ENCODE measurements at regions not wholly inside any gene's neighbourhood (a gene's known extent, or its start where the extent isn't known, plus 50 kb on each side); places are given as distances from the start of the nearest gene placed in this dataset.

GRCh38 chr3:193778676-193779075 is 185.7 kb downstream of the OPA1 start:
- Histone ChIP-seq H3K4me3 (ENCODE audit: low read depth in 1 of 2, low read length in 2 of 2) (no peak overlapping the region), H3K4me2 (ENCODE audit: insufficient read depth, low read length) (no peak overlapping the region)
- TF ChIP-seq, protein P1, sequence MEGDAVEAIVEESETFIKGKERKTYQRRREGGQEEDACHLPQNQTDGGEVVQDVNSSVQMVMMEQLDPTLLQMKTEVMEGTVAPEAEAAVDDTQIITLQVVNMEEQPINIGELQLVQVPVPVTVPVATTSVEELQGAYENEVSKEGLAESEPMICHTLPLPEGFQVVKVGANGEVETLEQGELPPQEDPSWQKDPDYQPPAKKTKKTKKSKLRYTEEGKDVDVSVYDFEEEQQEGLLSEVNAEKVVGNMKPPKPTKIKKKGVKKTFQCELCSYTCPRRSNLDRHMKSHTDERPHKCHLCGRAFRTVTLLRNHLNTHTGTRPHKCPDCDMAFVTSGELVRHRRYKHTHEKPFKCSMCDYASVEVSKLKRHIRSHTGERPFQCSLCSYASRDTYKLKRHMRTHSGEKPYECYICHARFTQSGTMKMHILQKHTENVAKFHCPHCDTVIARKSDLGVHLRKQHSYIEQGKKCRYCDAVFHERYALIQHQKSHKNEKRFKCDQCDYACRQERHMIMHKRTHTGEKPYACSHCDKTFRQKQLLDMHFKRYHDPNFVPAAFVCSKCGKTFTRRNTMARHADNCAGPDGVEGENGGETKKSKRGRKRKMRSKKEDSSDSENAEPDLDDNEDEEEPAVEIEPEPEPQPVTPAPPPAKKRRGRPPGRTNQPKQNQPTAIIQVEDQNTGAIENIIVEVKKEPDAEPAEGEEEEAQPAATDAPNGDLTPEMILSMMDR (IDR thresholded peaks at IDR 0.05; ENCODE audit: borderline replicate concordance, extremely low read depth, low read length, poor library complexity, severe bottlenecking), result no peak
- no peak for TF ChIP-seq EZH2 (IDR thresholded peaks at IDR 0.05; ENCODE audit: borderline replicate concordance, low read depth, low read length, severe bottlenecking)

DNA sequence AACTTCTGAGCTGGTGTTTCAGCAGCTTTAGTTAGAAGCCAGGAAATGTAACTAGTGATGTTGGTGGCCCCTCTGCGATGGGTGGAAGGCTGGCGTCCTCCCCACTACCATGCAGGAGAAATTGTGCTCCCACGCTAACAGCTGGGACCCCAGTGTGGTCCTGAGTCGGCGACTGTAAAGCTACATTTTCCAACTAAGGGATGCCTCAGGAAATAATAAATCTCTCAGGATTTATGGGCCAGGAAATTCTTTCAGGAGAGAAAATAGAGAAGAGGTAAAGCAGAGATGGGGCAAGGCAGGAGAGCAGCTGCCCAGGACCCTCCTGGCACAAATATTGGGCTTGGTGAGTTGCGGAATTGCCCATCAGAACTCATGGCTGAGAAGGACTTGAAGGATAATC is 186.9 kb downstream of the OPA1 start:
- H3K4me1 ChIP-seq (ENCODE audit: insufficient read depth, low read length), result no peaks in the 10 kb centered on the region

More at GRCh38 chr3:193778676-193779075, 185.7 kb downstream of the OPA1 start:
- H3K79me2 ChIP-seq (ENCODE audit: insufficient read depth, low read length), result no peaks in the 10 kb centered on the region
- no peaks in the 10 kb centered on the region for H3K9me3 ChIP-seq (ENCODE audit: insufficient read depth, low read length, severe bottlenecking)
- H3K4me1 ChIP-seq (ENCODE audit: insufficient read depth, low read length), result no peaks in the 10 kb centered on the region
- no peaks in the 10 kb centered on the region for H4K20me1 ChIP-seq (ENCODE audit: insufficient read depth, low read length)
- no peak overlapping the region for H3K9ac ChIP-seq (ENCODE audit: low read depth, low read length)
- H3K27me3 ChIP-seq (ENCODE audit: insufficient read depth, low read length, poor library complexity), result peaks cover 44% of the 10 kb centered on the region
- ATAC-seq (ENCODE audit: insufficient read depth, low read depth) (no peak), DNase-seq (no peak)
- H3K27ac ChIP-seq (ENCODE audit: low read length), result no peak overlapping the region
- H3K36me3 ChIP-seq (ENCODE audit: insufficient read depth, low read length), result no peaks in the 10 kb centered on the region
- no peak overlapping the region for H2AFZ ChIP-seq (ENCODE audit: low read depth, low read length)

DNA sequence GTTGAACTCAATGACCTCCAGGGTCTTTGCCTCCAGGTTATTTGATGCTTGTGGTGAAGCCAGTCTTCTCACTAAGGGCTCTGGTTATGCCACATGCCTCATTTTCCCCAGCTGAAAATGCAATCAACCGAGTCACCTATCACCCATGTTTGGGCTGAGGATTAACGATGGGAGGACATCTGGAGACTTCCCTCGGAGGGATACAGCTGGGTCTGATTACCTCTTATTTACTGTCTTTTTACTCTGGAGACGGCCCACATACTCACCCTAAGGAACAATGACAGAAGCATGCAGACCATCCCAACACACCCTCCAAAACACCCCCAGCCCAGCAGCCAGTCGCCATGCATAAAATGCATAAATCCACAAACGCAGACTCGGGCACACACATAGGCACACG is 187.4 kb downstream of the OPA1 start:
- no peak overlapping the region for H3K4me2 ChIP-seq (ENCODE audit: insufficient read depth, low read length)
- H3K27ac ChIP-seq (ENCODE audit: low read length), result no peak overlapping the region

More for the DNA sequence above, 186.9 kb downstream of the OPA1 start:
- no peak for TF ChIP-seq EZH2 (IDR thresholded peaks at IDR 0.05; ENCODE audit: borderline replicate concordance, low read depth, low read length, severe bottlenecking)
- TF ChIP-seq, protein P1 (IDR thresholded peaks at IDR 0.05; ENCODE audit: borderline replicate concordance, extremely low read depth, low read length, poor library complexity, severe bottlenecking), result no peak
- no peak overlapping the region for H3K4me2 ChIP-seq (ENCODE audit: insufficient read depth, low read length)
- H3K79me2 ChIP-seq (ENCODE audit: insufficient read depth, low read length), result no peaks in the 10 kb centered on the region
- H3K9me3 ChIP-seq (ENCODE audit: insufficient read depth, low read length, severe bottlenecking), result no peaks in the 10 kb centered on the region
- H2AFZ ChIP-seq (ENCODE audit: low read depth, low read length), result no peak overlapping the region; the same call in 1 of the 2 replicates
- H4K20me1 ChIP-seq (ENCODE audit: insufficient read depth, low read length), result no peaks in the 10 kb centered on the region
- no peak overlapping the region for H3K4me3 ChIP-seq (ENCODE audit: low read depth in 1 of 2, low read length in 2 of 2)
- DNase-seq, result no peak
- H3K27me3 ChIP-seq (ENCODE audit: insufficient read depth, low read length, poor library complexity), result peaks cover 39% of the 10 kb centered on the region
- H3K36me3 ChIP-seq (ENCODE audit: insufficient read depth, low read length), result no peaks in the 10 kb centered on the region
- no peak overlapping the region for H3K27ac ChIP-seq (ENCODE audit: low read length)
- no peak for ATAC-seq (ENCODE audit: insufficient read depth, low read depth)
- no peak overlapping the region for H3K9ac ChIP-seq (ENCODE audit: low read depth, low read length)

More for the DNA sequence above, 187.4 kb downstream of the OPA1 start:
- Histone ChIP-seq H4K20me1 (ENCODE audit: insufficient read depth, low read length) (no peaks in the 10 kb centered on the region), H3K9ac (ENCODE audit: low read depth, low read length) (no peak overlapping the region), H3K27me3 (ENCODE audit: insufficient read depth, low read length, poor library complexity) (peaks cover 35% of the 10 kb centered on the region), H3K4me1 (ENCODE audit: insufficient read depth, low read length) (no peaks in the 10 kb centered on the region), H2AFZ (ENCODE audit: low read depth, low read length) (no peak overlapping the region), H3K36me3 (ENCODE audit: insufficient read depth, low read length) (no peaks in the 10 kb centered on the region), H3K79me2 (ENCODE audit: insufficient read depth, low read length) (no peaks in the 10 kb centered on the region), H3K4me3 (ENCODE audit: low read depth in 1 of 2, low read length in 2 of 2) (no peak overlapping the region), H3K9me3 (ENCODE audit: insufficient read depth, low read length, severe bottlenecking) (no peaks in the 10 kb centered on the region)
- ATAC-seq (ENCODE audit: insufficient read depth, low read depth), result no peak
- no peak for DNase-seq
- no peak for TF ChIP-seq EZH2 (IDR thresholded peaks at IDR 0.05; ENCODE audit: borderline replicate concordance, low read depth, low read length, severe bottlenecking)
- TF ChIP-seq, protein P1 (IDR thresholded peaks at IDR 0.05; ENCODE audit: borderline replicate concordance, extremely low read depth, low read length, poor library complexity, severe bottlenecking), result no peak
